Dedifferentiated amniotic fluid mesenchymal stem cell (primary cell): ENCODE measurements at regions not wholly inside any gene's neighbourhood (a gene's known extent, or its start where the extent isn't known, plus 50 kb on each side); places are given as distances from the start of the nearest gene placed in this dataset.
A peak's percentile ranks its signal among the peaks of the same experiment; 100 is the strongest.

Experiments
- DNase-seq: peaks from one replicate; pipeline ENCODE4 v3.0.0-alpha.2; 2016; ENCODE audit errors: extremely low spot score

DNA sequence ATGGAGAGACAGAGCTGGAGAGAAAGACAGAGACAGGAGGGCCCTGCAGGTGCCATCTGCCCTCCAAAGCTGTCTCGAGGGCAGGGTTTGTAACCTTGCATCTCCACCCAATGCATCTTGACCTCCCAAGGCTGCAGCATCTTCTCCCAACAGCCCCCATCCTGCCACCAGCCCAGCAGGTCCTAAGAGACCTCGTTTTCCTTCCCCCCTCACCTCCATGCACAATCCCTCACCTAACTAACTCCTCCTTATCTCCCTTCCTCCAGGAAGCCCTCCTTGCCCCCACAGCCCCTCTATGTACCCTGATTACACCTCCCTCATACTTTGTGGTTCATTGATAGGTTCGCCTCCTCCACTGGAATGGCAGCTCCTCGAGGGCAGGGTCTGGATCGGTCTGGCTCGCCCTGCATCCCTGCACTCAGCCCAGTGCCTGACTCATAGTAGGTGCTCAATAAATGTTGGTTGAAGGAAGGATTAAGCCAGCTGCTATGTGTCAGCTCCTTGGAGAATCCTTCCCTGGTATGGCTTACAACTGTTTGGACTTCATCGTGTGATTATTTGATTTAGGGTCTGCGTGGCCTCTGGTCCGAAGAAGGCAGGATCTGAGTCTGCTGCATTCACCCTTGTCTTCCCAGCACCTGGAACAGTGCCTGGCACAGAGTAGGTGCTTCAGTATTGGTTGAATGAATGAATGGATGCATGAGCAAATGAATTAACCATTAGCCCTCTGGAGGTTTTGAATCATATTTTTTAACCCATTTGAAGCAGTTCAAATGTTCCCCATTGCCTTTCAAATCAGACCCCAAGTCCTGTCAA lies 105.6 kb upstream of the PTPN1 start:
- DNase-seq = no peak

DNA sequence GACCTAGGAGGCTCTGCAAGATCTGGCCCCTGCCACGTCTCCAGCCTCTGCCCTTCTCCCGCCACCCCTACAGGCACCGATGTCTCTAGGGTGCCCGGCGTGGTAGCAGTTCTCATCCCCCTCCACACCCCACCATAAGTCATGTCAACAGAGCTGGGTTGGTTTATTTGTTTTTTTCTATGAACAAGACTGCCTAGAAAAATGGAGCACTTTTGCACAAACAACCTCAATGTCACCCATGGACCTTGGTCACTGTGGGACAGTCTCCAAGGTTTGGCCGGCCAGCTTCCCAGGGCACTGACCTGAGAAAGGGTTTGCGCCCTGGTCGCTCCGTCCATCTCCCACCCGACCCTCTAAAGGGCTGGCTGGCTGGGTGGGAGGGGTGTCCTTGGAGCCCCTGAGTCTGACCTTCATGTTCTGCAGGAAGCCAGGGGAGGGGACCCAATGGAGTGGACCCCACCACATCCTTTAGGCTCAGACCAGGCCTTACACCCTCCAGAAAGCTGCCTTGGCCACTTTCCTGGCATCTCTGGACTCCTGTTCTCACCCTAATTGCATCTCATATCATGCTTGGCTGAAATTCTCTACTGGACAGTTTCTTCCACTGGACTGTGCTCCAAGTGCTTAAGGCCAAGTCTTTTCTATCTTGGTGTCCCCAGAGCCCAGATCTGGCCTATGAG lies 104.8 kb upstream of the PTPN1 start:
- no peak for DNase-seq

DNA sequence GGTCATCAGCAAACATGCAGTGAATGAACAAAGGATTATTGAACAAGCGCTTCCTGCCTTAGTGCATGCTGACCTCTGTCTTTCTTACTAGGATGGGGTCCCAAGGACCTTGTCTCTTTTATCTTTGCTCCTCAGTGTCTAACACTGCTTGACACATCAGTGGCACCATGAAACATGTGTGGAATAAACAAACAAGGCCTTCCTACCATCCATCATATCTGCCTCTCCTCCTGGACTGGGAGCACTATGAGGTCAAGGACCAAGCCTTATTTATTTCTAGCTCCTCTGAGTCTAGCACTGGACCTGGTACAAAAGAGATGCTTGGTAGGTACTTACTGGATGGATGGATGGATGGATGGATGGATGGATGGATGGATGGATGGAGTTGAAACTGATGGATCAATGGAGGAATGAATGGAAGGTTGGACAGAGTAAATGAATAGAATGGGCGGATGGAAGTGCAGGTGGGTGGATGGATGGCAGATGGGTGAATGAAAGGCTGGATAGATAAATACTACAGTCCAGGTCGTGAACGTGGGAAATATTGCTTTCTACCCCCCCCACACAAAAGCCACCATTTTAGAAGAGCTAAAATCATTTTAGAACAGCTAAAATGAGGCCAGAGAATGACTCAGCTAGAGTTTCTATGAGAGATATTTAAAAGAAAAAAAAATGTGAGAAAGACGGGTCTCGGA lies 104.1 kb upstream of the PTPN1 start:
- DNase-seq = no peak

GRCh38 chr20:50406610-50407136 lies 103.5 kb upstream of the PTPN1 start:
- no peak for DNase-seq

DNA sequence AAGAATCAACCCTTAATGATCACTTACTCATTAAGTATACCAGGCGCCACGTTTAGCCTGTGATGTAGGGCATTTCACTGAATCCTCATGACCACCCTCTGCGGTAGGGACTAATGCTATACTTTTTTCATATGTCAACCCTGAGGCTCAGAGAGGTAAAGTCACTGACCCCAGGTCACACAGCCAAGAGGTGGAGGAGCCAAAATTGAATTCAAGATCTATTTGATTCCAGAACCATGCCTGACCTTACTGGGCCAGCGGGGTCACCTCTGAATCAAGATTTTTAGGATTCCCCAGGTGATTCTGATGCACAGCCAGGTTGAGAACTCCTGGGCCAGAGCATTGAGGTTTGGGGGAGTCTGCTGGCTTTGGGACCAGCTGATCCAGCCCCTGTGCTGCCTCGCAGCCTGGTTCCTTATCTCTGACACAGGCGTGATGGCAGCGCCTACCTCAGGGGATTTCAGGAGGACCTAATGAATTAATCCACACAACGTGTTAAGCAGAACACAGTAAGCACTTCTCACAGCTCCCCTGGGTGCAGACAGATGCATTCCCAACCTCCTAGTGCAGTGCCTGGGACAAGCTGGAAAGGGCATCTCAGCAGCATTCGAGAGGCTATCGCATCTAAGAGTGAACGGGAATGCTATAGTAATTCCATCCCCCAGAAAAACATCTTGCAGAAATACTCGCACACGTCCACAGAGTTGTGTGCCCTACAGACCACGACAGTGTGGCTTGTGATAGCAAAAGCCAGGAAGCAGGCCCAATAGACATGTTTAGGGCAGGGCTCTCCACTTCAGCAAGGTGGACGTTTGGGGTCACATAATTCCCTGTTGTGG lies 101.4 kb upstream of the PTPN1 start:
- DNase-seq = no peak

DNA sequence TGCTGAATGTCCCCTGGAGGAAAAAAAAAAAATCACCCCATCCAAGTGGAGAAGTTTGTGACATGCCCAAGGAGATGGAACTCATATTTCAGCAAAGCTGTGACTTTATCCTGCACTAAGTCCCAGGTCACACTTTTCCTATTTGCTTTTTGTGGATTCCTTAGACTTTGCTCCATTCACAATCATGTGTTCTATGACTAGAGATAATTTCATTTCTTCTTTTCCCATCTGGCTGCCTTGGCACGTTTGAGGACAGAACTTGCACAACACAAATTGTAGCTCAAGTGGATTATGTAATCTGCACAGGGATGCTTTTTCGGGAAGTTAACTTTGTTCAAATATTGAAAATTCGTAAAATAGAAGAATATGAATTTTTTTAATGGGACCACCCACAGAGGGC lies 100.7 kb upstream of the PTPN1 start:
- DNase-seq = no peak

GRCh38 chr20:50410343-50410742 lies 99.8 kb upstream of the PTPN1 start:
- no peak for DNase-seq

GRCh38 chr20:50412069-50412468 lies 98.1 kb upstream of the PTPN1 start:
- no peak for DNase-seq

GRCh38 chr20:50412499-50412898 lies 97.7 kb upstream of the PTPN1 start:
- no peak for DNase-seq

DNA sequence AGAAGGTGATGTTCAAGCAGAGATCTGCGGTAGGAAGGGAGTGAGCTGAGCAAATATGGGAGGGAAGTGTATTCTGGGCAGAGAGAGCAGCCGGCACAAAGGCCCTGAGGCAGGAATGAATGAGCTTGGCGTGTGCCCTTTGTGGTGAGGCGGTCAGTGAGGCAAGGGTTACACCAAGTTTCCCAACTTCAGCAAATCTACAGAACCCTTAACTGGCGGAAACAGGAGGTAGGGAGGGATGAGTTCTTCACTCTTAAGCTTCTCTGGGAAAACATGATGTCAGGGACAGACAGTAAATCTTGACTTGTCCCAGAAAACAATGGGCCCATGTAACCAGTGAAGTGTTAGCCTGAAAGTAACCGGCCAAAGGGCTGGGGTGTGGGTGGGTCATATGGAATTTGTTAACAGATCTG lies 97.1 kb upstream of the PTPN1 start:
- DNase-seq = no peak

DNA sequence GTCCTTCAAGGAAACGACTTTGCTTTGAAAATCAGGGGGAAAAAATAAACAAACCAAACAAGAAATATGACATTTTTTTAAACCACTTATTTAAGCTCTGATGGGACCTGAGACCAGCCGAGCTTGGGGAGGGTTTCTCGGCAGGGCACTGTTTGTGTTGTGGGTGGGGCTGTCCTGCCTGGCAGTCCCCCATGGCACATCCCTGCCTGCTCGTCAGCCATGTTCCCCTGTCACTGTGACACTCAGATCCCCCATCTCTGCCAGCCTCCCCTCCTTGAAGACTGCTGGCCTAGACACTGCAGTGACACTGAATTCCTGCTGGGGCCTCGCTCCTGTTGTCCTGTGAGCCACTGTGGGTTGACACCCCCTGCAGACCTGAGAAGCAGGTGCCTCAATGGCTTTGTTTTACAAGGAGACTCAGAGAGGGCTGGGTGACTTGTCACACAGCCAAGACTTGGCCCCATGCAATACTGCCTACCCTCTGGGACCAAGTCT lies 95.1 kb upstream of the PTPN1 start:
- no peak for DNase-seq

- DNase-seq = peak; percentile 63
These were observed 94.5 kb upstream of the PTPN1 start for GRCh38 chr20:50415516-50416268.

DNA sequence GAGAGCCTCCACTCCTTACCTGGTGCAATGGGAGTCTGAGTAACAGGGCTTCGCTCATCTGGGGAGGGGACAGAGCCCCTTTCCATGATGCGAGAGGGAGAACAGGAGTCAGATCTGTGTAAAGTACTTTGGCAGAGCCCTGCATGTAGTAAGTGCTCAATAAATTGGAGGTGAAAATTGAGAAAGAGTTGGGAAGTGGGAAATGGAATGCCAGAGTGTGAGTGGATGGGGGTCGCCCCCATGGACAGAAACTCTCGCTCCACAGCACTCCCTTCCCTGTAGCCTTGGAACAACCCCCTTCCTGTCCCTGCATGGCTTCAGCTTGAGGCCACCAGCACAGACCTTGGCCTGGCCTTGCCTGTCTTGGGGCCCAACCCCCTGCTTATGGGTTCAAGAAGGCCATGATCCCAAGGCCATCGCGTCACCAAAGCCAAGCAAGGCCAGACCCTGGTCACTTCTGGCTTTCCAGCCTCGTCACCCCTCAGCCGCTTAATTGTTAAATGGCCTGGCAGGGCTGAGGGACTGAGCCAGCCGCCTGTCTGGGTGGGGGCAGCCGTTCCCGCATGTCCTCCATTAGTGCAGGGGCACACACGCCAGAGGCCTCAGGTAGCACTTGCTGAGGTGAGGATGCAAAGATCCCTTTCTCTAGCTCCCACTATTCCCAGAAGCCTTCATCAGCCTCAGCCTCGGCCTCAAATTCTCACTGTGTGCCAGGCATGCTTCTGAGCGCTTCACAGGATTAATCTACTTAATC lies 93.7 kb upstream of the PTPN1 start:
- DNase-seq = no peak

DNA sequence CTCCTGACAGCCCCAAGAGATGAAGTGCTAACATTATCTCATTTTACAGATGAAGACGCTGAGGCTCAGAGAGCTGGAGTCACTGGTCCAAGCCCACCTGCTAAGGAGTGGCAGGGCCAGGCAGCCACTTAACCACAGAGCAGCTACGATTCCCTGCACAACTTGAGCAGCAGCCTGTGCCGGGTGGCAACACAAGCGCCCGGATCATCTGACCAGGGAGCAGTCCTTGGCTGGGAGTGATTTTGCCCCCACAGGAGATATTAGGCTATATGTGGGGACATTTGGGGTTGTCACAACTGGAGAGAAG lies 93.2 kb upstream of the PTPN1 start:
- no peak for DNase-seq

DNA sequence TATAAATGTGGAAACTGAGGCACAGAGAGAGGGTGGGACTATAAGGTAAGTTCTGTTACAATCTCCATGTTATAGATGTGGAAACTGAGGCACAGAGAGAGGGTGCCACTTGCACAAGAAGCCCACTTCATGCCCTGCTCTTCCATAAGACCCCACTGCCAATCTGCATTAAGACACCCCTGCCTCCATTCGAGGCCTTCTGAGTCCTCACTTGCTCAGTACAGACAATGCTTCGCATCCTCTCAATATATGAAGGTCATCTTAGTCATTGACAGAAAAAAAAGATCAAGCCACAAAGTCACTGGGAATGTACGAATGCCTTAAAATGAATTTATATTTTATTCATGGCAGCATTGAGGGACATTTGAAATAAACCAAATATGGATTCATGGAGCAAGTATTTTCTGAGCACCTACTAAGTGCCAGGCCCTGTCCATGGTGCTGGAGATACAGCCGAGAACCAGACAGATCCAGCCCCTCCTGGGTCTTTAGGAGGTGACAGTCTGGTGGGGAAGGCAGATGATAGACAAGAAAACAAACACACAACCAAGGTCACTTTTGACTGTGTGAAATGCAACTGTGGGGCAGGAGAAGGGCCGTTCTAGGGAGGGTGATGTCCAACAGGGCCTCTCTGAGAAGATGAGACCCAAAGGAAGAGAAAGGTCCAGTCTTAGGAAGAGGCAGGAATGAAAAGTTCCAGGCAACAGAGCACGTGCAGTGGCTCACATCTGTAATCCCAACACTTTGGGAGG lies 92.5 kb upstream of the PTPN1 start:
- no peak for DNase-seq

DNA sequence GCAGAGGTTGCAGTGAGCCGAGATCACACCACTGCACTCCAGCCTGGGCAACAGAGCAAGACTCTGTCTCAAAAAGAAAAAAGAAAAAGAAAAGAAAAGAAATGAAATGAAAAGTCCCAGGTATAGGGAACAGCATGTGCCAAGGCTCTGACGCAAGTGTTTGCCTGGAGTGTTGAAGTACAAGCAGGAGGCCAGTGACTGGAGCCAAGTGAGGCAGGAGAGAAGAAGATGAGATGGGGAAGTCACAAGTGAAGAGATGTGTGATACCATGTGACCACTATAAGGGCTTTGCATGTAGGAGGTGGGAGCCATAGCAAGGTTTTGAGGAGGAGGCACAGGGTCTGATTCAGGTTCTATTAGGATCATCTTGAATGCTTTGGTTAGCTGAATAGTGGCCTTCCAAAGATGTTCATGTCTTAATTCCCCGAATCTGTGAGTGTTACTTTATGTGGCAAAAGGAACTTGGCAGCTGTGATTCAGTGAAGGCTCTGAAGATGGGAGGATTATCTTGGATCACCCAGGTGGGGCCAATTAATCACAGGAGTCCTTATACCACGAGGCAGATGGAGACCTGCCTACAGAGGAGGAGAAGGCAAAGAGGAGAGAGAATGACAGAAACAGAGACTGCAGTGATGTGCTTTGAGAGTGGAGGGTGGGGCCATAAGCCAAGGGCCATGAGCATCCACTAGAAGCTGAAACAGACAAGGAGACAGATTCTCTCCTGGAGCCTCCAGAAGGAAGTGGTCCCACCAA lies 91.1 kb upstream of the PTPN1 start:
- no peak for DNase-seq

- DNase-seq = no peak
These were observed 89.8 kb upstream of the PTPN1 start for GRCh38 chr20:50420380-50420779.
